GM12874 (cell line): ENCODE measurements at regions not wholly inside any gene's neighbourhood (a gene's known extent, or its start where the extent isn't known, plus 50 kb on each side); places are given as distances from the start of the nearest gene placed in this dataset.

ENCODE experiments used
- CTCF ChIP-seq: IDR thresholded peaks from 2 replicates; pipeline ENCODE4 v1.5.1; 2011; ENCODE audit warnings: low read depth, mild to moderate bottlenecking, control low read depth, low read length, moderate library complexity; ENCODE audit not compliant: insufficient read depth

GRCh38 chr19:29397748-29398147 is 128.0 kb upstream of the VSTM2B start:
- no peak for TF ChIP-seq CTCF

- no peak for TF ChIP-seq CTCF
Observed at GRCh38 chr19:29399804-29400203, 126.0 kb upstream of the VSTM2B start.

- no peak for TF ChIP-seq CTCF
Observed at GRCh38 chr19:29400917-29401711, 124.7 kb upstream of the VSTM2B start.

- no peak for TF ChIP-seq CTCF
Observed at GRCh38 chr19:29401712-29402421, 123.9 kb upstream of the VSTM2B start.

GRCh38 chr19:29402563-29402962 is 123.2 kb upstream of the VSTM2B start:
- TF ChIP-seq CTCF: no peak

- TF ChIP-seq CTCF: no peak
Observed at GRCh38 chr19:29404015-29404414, 121.8 kb upstream of the VSTM2B start.

GRCh38 chr19:29404951-29405727 is 120.7 kb upstream of the VSTM2B start:
- TF ChIP-seq CTCF: no peak
